Mucosa of descending colon (tissue), 3 donors: ENCODE measurements at regions not wholly inside any gene's neighbourhood (a gene's known extent, or its start where the extent isn't known, plus 50 kb on each side); places are given as distances from the start of the nearest gene placed in this dataset.

ENCODE experiments used
- ATAC-seq: fragments of 200-7000 bp; cut with Tn5 transposase; one replicate; pipeline ENCODE4 v1.9.1; 2020; ENCODE audit warnings: mild to moderate bottlenecking, moderate library complexity
- DNase-seq, 3 donors: peaks; one replicate each; pipeline ENCODE4 v3.0.0-alpha.2; 2020
- H3K36me3 ChIP-seq: fragments of 200-600 bp; one replicate; pipeline ENCODE4 v1.8.0; 2021; ENCODE audit warnings: low read depth, mild to moderate bottlenecking
- H3K4me1 ChIP-seq: fragments of 200-600 bp; one replicate; pipeline ENCODE4 v1.8.0; 2021; ENCODE audit warnings: low read depth, mild to moderate bottlenecking
- H3K4me3 ChIP-seq: fragments of 200-600 bp; one replicate; pipeline ENCODE4 v1.8.0; 2021; ENCODE audit warnings: mild to moderate bottlenecking
- H3K9me3 ChIP-seq: fragments of 200-600 bp; one replicate; pipeline ENCODE4 v1.8.0; 2021; ENCODE audit warnings: mild to moderate bottlenecking
- intact Hi-C, 2 donors: fragments of 100-400 bp; cut with DNase I in 1 of 2; cut with micrococcal nuclease in 1 of 2; formaldehyde crosslinking; loops; one replicate each; pipeline versions ENCODE4 v1.11.0 to v1.11.1; 2022; cut with DNase I, micrococcal nuclease
- TF ChIP-seq, protein P1 (sequence below): fragments of 200-600 bp; IDR thresholded peaks from one replicate; pipeline ENCODE4 v1.8.0; 2022; ENCODE audit warnings: antibody characterized with exemption, mild to moderate bottlenecking
- donor health status: DM: no; HTN: no; CAD: no; lungs with moderate emphysema.
- donor health status: DM: no; HTN: no; CAD: no.
- donor health status: DM: no; HTN: yes; CAD: no.

DNA sequence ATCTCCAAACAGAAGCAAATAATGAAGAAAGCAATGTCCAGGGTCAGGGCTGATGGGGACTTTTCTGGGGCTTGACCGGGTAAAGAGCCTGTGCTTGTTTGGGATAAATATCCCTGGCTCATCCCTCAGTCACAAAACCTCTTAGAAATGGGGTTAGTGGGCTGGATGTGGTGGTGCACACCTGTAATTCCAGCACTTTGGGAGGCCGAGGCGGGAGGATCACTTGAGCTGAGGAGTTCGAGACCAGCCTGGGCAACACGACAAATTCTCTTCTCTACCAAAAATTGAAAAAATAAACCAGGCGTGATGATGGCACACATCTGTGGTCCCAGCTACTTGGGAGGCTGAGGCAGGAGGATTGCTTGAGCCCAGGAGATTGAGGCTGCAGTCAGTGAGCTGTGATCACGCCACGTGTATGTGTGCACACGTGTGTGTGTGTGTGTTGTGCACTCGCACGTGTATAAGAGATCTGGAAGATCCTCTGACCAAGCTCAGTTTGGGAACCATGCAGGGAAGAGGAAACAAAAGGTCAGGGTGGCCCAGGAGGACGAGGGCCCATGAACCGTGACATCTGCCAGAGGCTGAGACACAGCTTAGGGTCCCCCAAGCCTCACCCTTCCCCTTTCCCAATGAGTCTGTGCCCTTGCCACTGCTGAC lies 258.6 kb downstream of the TEX36 start:
- Histone ChIP-seq H3K4me3 (no peak overlapping the region), H3K4me1 (no peaks in the 10 kb centered on the region), H3K36me3 (no peaks in the 10 kb centered on the region), H3K9me3 (no peaks in the 10 kb centered on the region)
- ATAC-seq (no peak), DNase-seq (no peak)
- intact Hi-C loops = no loop called here
- TF ChIP-seq, protein P1, sequence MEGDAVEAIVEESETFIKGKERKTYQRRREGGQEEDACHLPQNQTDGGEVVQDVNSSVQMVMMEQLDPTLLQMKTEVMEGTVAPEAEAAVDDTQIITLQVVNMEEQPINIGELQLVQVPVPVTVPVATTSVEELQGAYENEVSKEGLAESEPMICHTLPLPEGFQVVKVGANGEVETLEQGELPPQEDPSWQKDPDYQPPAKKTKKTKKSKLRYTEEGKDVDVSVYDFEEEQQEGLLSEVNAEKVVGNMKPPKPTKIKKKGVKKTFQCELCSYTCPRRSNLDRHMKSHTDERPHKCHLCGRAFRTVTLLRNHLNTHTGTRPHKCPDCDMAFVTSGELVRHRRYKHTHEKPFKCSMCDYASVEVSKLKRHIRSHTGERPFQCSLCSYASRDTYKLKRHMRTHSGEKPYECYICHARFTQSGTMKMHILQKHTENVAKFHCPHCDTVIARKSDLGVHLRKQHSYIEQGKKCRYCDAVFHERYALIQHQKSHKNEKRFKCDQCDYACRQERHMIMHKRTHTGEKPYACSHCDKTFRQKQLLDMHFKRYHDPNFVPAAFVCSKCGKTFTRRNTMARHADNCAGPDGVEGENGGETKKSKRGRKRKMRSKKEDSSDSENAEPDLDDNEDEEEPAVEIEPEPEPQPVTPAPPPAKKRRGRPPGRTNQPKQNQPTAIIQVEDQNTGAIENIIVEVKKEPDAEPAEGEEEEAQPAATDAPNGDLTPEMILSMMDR = no peak

DNA sequence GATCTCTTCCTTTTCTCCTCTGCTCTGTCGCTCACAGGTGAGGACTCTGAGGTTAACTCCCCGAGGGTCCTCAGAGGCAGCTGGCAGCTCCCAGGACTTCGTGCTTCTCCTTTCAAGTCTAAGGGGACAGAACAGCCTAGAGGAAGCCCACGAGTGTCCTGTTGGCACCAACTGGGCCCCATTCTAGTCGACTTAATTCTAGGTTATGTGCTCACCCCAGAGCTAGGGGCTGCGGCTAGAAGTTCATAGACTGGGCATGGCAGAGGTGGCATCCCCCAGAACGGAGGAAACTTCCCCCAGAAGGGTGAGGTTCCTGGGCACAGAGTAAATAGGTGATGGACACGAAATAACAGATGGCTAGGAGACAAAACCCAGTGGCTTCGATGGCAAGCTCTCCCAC lies 259.4 kb downstream of the TEX36 start:
- DNase-seq (no peak), ATAC-seq (no peak)
- Histone ChIP-seq H3K36me3 (no peaks in the 10 kb centered on the region), H3K4me3 (no peak overlapping the region), H3K9me3 (no peaks in the 10 kb centered on the region), H3K4me1 (no peaks in the 10 kb centered on the region)
- TF ChIP-seq, protein P1 = no peak
- intact Hi-C loops = no loop called here

DNA sequence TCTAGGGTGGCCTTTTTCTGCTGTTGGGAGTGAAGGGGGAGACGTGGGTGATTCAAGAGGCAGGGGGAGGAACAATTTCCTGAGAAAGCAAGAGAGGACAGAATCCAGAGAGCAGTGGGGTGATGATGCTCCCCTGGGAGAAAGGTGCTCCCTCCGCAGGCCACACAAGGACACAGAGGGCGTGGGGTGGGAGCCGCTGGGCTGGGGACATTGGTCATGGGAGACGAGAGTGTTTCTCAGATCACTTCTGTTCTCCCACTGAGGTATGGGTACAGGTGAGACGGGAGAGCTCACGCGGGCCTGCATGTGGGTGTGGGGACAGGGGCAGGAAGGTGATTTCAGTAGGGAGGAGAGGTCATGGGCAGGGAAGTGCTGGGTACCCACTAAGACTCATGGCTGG lies 259.5 kb upstream of the CTBP2 start:
- H3K36me3 ChIP-seq = no peaks in the 10 kb centered on the region

DNA sequence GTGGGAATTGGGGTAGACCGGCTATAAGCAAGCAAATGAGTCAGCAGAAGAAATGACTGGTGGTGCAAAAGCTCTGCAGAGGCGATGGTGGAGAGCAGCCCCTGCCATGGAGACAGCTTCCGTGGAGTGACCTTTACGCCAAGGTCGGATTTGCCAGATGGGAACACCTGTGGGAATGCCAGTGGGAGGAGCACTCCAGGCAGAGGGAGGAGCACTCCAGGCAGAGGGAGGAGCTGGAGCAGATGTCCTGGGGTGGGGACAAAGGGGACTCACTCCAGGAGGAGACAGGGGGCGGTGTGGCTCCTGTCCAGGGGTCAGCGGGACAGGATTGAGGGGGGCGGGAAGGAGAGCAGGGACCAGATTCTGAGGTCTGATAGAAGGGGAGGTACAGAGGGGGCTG lies 258.8 kb upstream of the CTBP2 start:
- Histone ChIP-seq H3K4me3 (no peak overlapping the region), H3K4me1 (peaks cover 4% of the 10 kb centered on the region), H3K9me3 (no peaks in the 10 kb centered on the region), H3K36me3 (no peaks in the 10 kb centered on the region)
- DNase-seq (no peak), ATAC-seq (no peak)
- intact Hi-C loops = no loop called here
- TF ChIP-seq, protein P1 = no peak

More for the DNA sequence above, 259.5 kb upstream of the CTBP2 start:
- no peaks in the 10 kb centered on the region for H3K9me3 ChIP-seq
- no peaks in the 10 kb centered on the region for H3K4me1 ChIP-seq
- intact Hi-C loops = no loop called here
- H3K4me3 ChIP-seq = no peak overlapping the region
- TF ChIP-seq, protein P1 = no peak
- DNase-seq (no peak), ATAC-seq (no peak)

DNA sequence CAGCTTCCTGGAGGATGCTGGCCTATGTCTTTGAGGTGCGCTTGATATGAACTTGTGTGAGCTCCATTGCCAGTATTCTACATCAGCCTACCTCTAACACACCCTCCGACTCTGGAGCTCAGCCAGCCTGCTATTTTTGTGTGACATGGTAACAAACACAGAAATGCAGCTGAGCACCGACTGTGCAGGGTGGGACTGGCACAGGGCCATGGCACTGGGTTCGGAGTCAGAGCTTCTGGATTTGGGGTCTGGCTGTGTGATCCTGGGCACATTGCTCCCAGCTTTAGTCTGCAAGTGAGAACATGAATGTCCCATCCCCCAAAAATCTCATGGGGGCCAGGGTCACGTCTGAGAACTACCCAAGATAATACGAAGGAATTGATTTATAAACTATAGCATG lies 257.2 kb upstream of the CTBP2 start:
- Histone ChIP-seq H3K4me3 (no peak overlapping the region), H3K4me1 (peaks cover 4% of the 10 kb centered on the region), H3K9me3 (no peaks in the 10 kb centered on the region), H3K36me3 (no peaks in the 10 kb centered on the region)
- no peak for ATAC-seq
- DNase-seq = no peak
- intact Hi-C loops = no loop called here
- TF ChIP-seq, protein P1 = no peak

DNA sequence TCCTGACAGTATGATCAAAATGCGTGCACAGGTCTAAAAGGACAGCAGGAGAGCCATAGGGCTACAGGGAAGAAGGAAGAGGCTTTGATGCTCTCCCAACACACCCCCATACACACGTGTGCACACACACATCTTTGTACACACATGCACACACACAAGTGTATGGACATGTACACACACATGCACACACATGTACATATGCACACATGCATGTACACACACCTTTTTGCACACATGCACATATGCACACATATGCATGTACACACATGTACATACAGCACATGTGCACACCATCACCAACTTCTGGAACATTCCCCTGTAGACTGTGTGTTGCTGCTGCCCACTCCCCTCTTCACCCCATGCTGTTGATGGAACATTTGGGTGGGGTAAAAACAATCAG lies 255.6 kb upstream of the CTBP2 start:
- ATAC-seq (no peak), DNase-seq (no peak)
- Histone ChIP-seq H3K9me3 (no peaks in the 10 kb centered on the region), H3K4me3 (no peak overlapping the region), H3K4me1 (peaks cover 4% of the 10 kb centered on the region), H3K36me3 (no peaks in the 10 kb centered on the region)
- TF ChIP-seq, protein P1 = no peak
- intact Hi-C loops = no loop called here
